COR-L47 (cell line): ENCODE measurements at regions not wholly inside any gene's neighbourhood (a gene's known extent, or its start where the extent isn't known, plus 50 kb on each side); places are given as distances from the start of the nearest gene placed in this dataset.

Experiments
- DNase-seq: peaks from one replicate; lab custom pipeline; 2025; lab: John Stamatoyannopoulos, UW

DNA sequence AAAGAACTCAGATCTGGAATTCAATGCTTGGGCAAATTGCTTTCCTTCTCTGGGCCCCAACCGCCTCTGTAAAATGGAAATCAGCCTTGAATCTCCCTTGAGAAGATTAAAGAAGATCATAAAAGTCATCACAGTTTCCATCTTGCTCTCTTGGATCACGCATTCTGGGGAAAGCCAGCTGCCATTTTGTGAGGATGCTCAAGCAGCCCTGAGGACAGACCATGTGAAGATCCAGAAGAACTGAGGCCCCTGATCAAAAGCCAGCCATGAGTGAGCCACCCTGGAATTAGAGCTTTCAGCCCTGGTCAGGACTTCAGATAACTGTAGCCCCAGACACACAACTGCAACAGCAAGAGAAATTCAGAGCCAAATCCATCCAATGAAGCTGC lies 229.3 kb downstream of the MN1 start:
- DNase-seq = no peak

GRCh38 chr22:27573280-27574001 lies 228.1 kb downstream of the MN1 start:
- DNase-seq = no peak

- DNase-seq = no peak
Observed at GRCh38 chr22:27574002-27574366, 227.6 kb downstream of the MN1 start.

GRCh38 chr22:27574651-27575050 lies 226.9 kb downstream of the MN1 start:
- DNase-seq = no peak

- no peak for DNase-seq
Observed at GRCh38 chr22:27575348-27575747, 226.2 kb downstream of the MN1 start.

DNA sequence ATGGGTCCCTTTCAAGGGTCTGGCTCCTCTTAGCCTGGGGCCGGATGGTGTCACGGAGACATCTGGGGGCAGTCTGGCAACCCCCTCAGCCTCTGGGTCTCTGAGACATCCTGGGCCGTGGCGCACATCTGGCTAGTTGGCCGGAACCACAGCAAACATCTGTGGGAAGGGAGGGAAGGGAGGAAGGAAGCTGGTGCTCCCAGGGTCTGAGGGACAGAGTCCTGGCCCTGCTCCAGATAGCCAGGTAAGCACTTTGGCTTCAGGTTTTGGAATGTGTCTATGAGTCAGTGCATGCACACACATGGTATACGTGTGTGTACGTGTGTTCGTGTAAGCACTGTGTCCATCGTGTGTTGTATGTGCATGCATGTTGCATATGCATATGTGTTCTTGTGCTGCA lies 225.1 kb downstream of the MN1 start:
- DNase-seq = no peak

DNA sequence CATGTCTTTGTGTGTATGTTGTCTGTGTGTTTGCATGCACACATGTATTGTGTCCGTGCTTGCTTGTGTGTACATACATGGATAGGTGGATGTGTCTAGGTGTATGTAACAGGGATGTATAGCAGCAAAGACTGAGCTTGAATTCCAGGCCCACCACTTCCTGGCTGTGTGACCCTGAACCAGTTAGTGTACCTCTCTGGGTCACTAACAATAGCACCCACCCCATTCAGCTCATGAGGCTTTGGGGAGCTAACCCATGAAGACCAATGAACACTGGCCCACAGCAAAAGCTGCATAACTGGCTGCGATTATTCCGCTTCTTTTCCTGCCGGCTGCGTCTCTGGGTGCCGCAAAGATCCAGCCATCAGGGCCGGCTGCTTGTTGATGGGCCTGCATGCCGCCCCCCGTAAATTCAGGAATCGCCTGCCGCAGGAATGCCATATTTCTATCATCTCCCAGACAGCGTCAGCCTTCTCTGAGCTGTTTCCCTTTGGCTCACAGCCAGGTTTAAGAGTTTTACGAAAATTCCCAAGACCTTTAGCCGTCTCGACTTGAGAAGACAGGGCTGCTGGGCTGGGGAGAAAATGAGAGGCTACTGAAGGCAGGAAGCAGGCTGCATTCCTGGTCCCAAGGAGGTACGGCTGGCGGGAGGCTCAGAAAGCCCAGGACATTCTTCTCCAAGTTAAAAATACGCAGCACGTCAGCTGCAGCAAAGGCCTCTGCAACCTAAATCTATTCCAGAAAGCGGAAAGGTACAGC lies 224.6 kb downstream of the MN1 start:
- no peak for DNase-seq

GRCh38 chr22:27577574-27577969 lies 224.0 kb downstream of the MN1 start:
- no peak for DNase-seq

DNA sequence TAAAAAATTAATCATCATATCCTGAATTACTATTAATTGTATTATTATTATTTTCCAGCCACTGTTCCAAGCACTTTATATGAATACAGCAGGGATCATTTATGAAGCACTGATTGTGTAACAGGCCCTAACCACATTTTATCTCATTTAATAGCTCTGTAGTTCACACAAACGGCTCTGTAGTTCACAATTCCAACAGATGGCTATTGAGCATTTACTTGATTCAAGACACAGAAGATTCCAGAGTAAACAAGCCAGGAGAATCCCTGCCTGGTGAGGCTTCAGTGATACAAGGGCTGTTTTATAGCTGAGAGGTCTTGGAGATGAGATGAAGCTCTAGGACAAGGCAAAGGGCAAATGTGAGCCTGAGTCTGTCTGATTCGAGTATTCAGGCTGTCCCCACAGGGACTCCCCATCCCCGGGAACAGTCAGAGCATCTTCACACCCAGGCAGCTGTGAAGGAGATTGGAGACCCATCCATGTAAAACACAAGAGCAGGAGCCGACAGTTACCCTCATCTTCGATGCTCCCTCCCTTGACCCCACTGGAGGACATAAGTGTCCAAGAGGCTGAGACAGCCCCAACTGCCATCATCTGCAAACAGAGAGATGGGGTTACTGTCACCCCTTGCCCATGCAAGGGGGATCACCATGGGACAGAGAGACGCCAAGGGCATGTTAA lies 222.5 kb downstream of the MN1 start:
- no peak for DNase-seq

- DNase-seq = no peak
Observed at GRCh38 chr22:27580311-27580897, 221.2 kb downstream of the MN1 start.

GRCh38 chr22:27581236-27581635 lies 220.3 kb downstream of the MN1 start:
- DNase-seq = no peak

- no peak for DNase-seq
Observed at GRCh38 chr22:27581688-27582087, 219.9 kb downstream of the MN1 start.

DNA sequence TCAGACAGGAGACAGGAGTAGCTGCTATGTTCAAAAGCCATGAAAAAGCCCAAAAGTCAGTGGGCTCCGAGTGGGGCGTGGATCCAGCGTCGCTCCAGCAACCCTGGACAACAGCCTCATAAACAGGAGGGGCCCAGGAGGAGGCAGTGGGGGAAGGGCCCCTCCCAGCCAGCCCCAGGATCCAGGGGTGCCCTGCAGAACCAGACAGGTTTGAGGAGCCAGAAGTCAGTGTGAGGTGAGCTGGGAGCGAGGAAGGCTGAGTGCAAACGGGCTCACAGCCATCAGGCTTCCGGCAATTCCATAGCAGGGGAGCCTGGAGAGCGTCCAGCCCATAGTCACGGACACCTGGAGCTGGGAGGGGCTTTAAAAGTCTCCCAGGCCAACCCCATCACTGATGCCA lies 217.7 kb downstream of the MN1 start:
- peak; percentile 55 for DNase-seq

GRCh38 chr22:27585141-27585540 lies 216.4 kb downstream of the MN1 start:
- no peak for DNase-seq

GRCh38 chr22:27588268-27588667 lies 213.3 kb downstream of the MN1 start:
- peak; percentile 2 for DNase-seq

GRCh38 chr22:27588915-27589314 lies 212.6 kb downstream of the MN1 start:
- no peak for DNase-seq

GRCh38 chr22:27591060-27591459 lies 210.5 kb downstream of the MN1 start:
- no peak for DNase-seq

DNA sequence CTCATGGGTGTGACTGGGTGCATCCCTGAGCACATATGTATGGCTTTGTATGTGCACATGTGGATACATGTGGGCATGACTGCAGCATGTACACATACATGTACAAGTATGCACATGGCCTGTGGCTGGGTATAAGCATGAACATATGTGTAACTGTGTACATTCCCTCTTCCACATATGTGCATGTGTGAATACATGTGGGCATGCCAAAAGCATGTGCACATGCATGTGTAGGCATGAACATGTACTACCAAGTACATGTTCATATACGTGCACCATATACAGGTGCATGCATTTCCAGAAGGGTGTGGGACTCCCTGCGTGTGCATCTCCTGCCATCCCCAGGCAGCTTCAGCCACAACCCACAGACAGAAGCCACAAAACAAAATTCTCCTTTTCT lies 208.2 kb downstream of the MN1 start:
- DNase-seq = no peak

DNA sequence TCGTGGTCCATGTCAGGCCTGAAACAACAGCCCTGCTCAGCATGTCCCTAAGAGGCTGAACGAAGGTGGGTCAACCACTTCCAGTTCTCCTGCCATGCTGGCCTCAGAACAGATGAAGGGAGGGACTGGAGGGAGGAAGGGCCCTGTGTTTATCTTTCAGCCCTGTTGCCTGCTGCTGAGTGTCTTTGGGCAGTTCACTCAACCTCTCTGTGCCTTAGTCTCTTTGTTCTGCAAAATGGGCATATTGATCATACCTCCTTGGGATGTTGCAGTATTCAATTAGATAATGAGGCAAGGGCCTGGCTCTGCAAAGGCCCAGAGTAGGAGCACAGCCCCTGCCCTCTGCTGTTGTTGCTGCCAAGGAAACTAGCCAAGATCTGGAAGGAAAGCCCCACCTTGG lies 207.5 kb downstream of the MN1 start:
- no peak for DNase-seq

DNA sequence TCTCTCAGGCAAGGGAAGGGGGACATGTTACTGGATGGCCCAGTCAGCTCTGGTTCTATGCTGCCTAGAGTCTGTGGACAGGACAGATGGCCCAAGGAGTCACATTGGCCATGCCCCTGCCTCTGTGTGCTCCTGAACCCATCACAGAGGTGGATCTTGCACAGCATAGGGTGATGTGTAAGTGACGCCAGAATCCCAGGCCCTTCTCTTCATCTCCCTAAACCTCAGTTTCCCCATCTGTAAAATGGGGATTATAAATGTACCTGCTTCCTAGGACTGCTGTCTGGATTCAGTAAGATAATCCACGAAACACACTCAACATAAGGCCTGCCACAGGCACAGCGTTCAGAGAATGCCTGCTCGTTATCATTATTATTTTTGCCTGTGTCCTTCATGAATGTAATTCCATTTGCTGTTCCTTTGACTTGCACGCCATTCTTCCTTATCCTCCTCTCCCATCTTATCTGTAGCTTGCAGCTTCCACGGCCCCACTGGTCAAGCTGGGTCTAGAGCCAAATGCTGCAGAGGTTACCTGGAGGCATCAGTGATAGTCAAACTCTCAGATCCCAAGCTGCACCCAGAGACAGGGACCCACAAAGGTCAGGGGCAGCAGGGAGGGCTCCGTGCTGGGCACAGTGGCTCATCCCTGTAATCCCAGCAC lies 207.0 kb downstream of the MN1 start:
- no peak for DNase-seq

GRCh38 chr22:27596133-27596870 lies 205.3 kb downstream of the MN1 start:
- DNase-seq = no peak
